HG03460 (cell line): ENCODE measurements at regions not wholly inside any gene's neighbourhood (a gene's known extent, or its start where the extent isn't known, plus 50 kb on each side); places are given as distances from the start of the nearest gene placed in this dataset.

Source experiments
- ATAC-seq: cut with Tn5 transposase; IDR thresholded peaks from one replicate; pipeline ENCODE4 v1.9.1; 2021; ENCODE audit not compliant: unreplicated experiment

GRCh38 chr9:107731115-107731762 is 241.7 kb upstream of the KLF4 start:
- ATAC-seq: no peak

- ATAC-seq: no peak
Observed at GRCh38 chr9:107730666-107731065, 241.1 kb upstream of the KLF4 start.

- ATAC-seq: no peak
Observed at GRCh38 chr9:107727086-107727780, 237.7 kb upstream of the KLF4 start.

GRCh38 chr9:107723015-107723414 is 233.4 kb upstream of the KLF4 start:
- ATAC-seq: no peak

GRCh38 chr9:107721705-107722245 is 232.2 kb upstream of the KLF4 start:
- ATAC-seq: no peak

GRCh38 chr9:107720501-107720900 is 230.9 kb upstream of the KLF4 start:
- no peak for ATAC-seq

GRCh38 chr9:107717529-107718314 is 228.2 kb upstream of the KLF4 start:
- ATAC-seq: no peak

- ATAC-seq: no peak
Observed at GRCh38 chr9:107715740-107716139, 226.2 kb upstream of the KLF4 start.

GRCh38 chr9:107713470-107713869 is 223.9 kb upstream of the KLF4 start:
- ATAC-seq: no peak

- ATAC-seq: no peak
Observed at GRCh38 chr9:107712390-107712789, 222.8 kb upstream of the KLF4 start.

GRCh38 chr9:107711542-107711941 is 222.0 kb upstream of the KLF4 start:
- no peak for ATAC-seq

- no peak for ATAC-seq
Observed at GRCh38 chr9:107710953-107711352, 221.4 kb upstream of the KLF4 start.

GRCh38 chr9:107710546-107710945 is 221.0 kb upstream of the KLF4 start:
- no peak for ATAC-seq

GRCh38 chr9:107708791-107709190 is 219.2 kb upstream of the KLF4 start:
- no peak for ATAC-seq

GRCh38 chr9:107707915-107708441 is 218.4 kb upstream of the KLF4 start:
- no peak for ATAC-seq

GRCh38 chr9:107707428-107707837 is 217.9 kb upstream of the KLF4 start:
- no peak for ATAC-seq

- no peak for ATAC-seq
Observed at GRCh38 chr9:107706701-107707427, 217.3 kb upstream of the KLF4 start.

- no peak for ATAC-seq
Observed at GRCh38 chr9:107705521-107705920, 216.0 kb upstream of the KLF4 start.

- no peak for ATAC-seq
Observed at GRCh38 chr9:107704774-107705173, 215.2 kb upstream of the KLF4 start.

GRCh38 chr9:107703651-107704050 is 214.1 kb upstream of the KLF4 start:
- no peak for ATAC-seq

GRCh38 chr9:107700847-107701246 is 211.3 kb upstream of the KLF4 start:
- no peak for ATAC-seq
